ENCODE measurements at regions not wholly inside any gene's neighbourhood (a gene's known extent, or its start where the extent isn't known, plus 50 kb on each side); places are given as distances from the start of the nearest gene placed in this dataset.

GRCh38 chr17:14771543-14771942, 470.7 kb downstream of the HS3ST3B1 start:
- Histone ChIP-seq H3K9me3 (ENCODE audit: insufficient read depth, low read depth, low read length) (no peaks in the 10 kb centered on the region), H3K4me1 (ENCODE audit: control insufficient read depth in 1 of 2, insufficient read depth in 2 of 2, low read length in 2 of 2) (no peaks in the 10 kb centered on the region), H3K18ac (ENCODE audit: low read length) (no peak overlapping the region), H3K36me3 (ENCODE audit: control insufficient read depth in 1 of 2, insufficient read depth in 2 of 2, low read length in 2 of 2) (no peaks in the 10 kb centered on the region), H3K4me3 (ENCODE audit: low read depth, low read length) (no peak overlapping the region), H3K4ac (ENCODE audit: low read depth, low read length) (no peak overlapping the region), H3K9ac (ENCODE audit: low read length) (no peak overlapping the region), H2AFZ (ENCODE audit: insufficient read depth, low read length, poor library complexity) (no peak overlapping the region), H4K12ac (ENCODE audit: low read depth, low read length) (no peak overlapping the region), H4K91ac (ENCODE audit: low read depth, low read length) (no peak overlapping the region), H3K14ac (ENCODE audit: low read length) (no peak overlapping the region), H2AK5ac (ENCODE audit: low read length) (no peak overlapping the region), H3K27me3 (ENCODE audit: insufficient read depth, low read length) (no peaks in the 10 kb centered on the region), H2BK12ac (ENCODE audit: low read length) (no peak overlapping the region), H2BK120ac (ENCODE audit: insufficient read depth, low read length, poor library complexity) (no peak overlapping the region), H3K23ac (ENCODE audit: low read length) (no peak overlapping the region), H3K79me1 (ENCODE audit: low read length) (no peaks in the 10 kb centered on the region), H3K79me2 (ENCODE audit: control insufficient read depth, insufficient read depth, low read length, poor library complexity) (no peaks in the 10 kb centered on the region), H4K8ac (ENCODE audit: low read depth, low read length) (no peak overlapping the region), H3K27ac (ENCODE audit: low read depth, low read length) (no peak overlapping the region), H2BK5ac (ENCODE audit: low read depth, low read length, poor library complexity) (no peak overlapping the region), H3K4me2 (ENCODE audit: low read length) (no peak overlapping the region)
- no peak for DNase-seq
- WGBS (ENCODE audit: extremely low coverage, insufficient coverage, insufficient read length) = no CpG with 5 or more reads among the region's 6 CpGs

GRCh38 chr17:14768923-14769322, 468.0 kb downstream of the HS3ST3B1 start:
- H3K23ac ChIP-seq (ENCODE audit: low read length) = no peak overlapping the region
- H3K9ac ChIP-seq (ENCODE audit: low read length) = no peak overlapping the region
- no peak overlapping the region for H3K4me3 ChIP-seq (ENCODE audit: low read depth, low read length)
- no peaks in the 10 kb centered on the region for H3K27me3 ChIP-seq (ENCODE audit: insufficient read depth, low read length)
- no peaks in the 10 kb centered on the region for H3K4me1 ChIP-seq (ENCODE audit: control insufficient read depth in 1 of 2, insufficient read depth in 2 of 2, low read length in 2 of 2)
- no peaks in the 10 kb centered on the region for H3K9me3 ChIP-seq (ENCODE audit: insufficient read depth, low read depth, low read length)
- no peak overlapping the region for H4K91ac ChIP-seq (ENCODE audit: low read depth, low read length)
- no peak overlapping the region for H2AK5ac ChIP-seq (ENCODE audit: low read length)
- DNase-seq = no peak
- H3K36me3 ChIP-seq (ENCODE audit: control insufficient read depth in 1 of 2, insufficient read depth in 2 of 2, low read length in 2 of 2) = no peaks in the 10 kb centered on the region
- H3K4me2 ChIP-seq (ENCODE audit: low read length) = no peak overlapping the region
- no peaks in the 10 kb centered on the region for H3K79me2 ChIP-seq (ENCODE audit: control insufficient read depth, insufficient read depth, low read length, poor library complexity)
- no peak overlapping the region for H4K12ac ChIP-seq (ENCODE audit: low read depth, low read length)
- no peak overlapping the region for H2BK120ac ChIP-seq (ENCODE audit: insufficient read depth, low read length, poor library complexity)
- H3K4ac ChIP-seq (ENCODE audit: low read depth, low read length) = no peak overlapping the region
- H3K27ac ChIP-seq (ENCODE audit: low read depth, low read length) = no peak overlapping the region
- H4K8ac ChIP-seq (ENCODE audit: low read depth, low read length) = no peak overlapping the region
- no peak overlapping the region for H3K14ac ChIP-seq (ENCODE audit: low read length)
- no peak overlapping the region for H2BK12ac ChIP-seq (ENCODE audit: low read length)
- no peaks in the 10 kb centered on the region for H3K79me1 ChIP-seq (ENCODE audit: low read length)
- H2BK5ac ChIP-seq (ENCODE audit: low read depth, low read length, poor library complexity) = no peak overlapping the region
- no peak overlapping the region for H3K18ac ChIP-seq (ENCODE audit: low read length)
- no CpG with 5 or more reads among the region's 2 CpGs for WGBS (ENCODE audit: extremely low coverage, insufficient coverage, insufficient read length)
- H2AFZ ChIP-seq (ENCODE audit: insufficient read depth, low read length, poor library complexity) = no peak overlapping the region

- H3K4me2 ChIP-seq (ENCODE audit: low read length) = no peak overlapping the region
- peak in 1 of 2 donors; percentile 32 for DNase-seq
- H4K91ac ChIP-seq (ENCODE audit: low read depth, low read length) = no peak overlapping the region
- H4K12ac ChIP-seq (ENCODE audit: low read depth, low read length) = no peak overlapping the region
- no peak overlapping the region for H3K4ac ChIP-seq (ENCODE audit: low read depth, low read length)
- no CpG with 5 or more reads among the region's 3 CpGs for WGBS (ENCODE audit: extremely low coverage, insufficient coverage, insufficient read length)
- H2AFZ ChIP-seq (ENCODE audit: insufficient read depth, low read length, poor library complexity) = no peak overlapping the region
- H2BK12ac ChIP-seq (ENCODE audit: low read length) = no peak overlapping the region
- peaks cover 8 to 10% of the 10 kb centered on the region in 2 experiments for H3K4me1 ChIP-seq (ENCODE audit: control insufficient read depth in 1 of 2, insufficient read depth in 2 of 2, low read length in 2 of 2)
- H3K27ac ChIP-seq (ENCODE audit: low read depth, low read length) = no peak overlapping the region
- H3K36me3 ChIP-seq (ENCODE audit: control insufficient read depth in 1 of 2, insufficient read depth in 2 of 2, low read length in 2 of 2) = no peaks in the 10 kb centered on the region
- no peak overlapping the region for H2BK5ac ChIP-seq (ENCODE audit: low read depth, low read length, poor library complexity)
- H4K8ac ChIP-seq (ENCODE audit: low read depth, low read length) = no peak overlapping the region
- H3K27me3 ChIP-seq (ENCODE audit: insufficient read depth, low read length) = no peaks in the 10 kb centered on the region
- no peaks in the 10 kb centered on the region for H3K79me2 ChIP-seq (ENCODE audit: control insufficient read depth, insufficient read depth, low read length, poor library complexity)
- H3K9me3 ChIP-seq (ENCODE audit: insufficient read depth, low read depth, low read length) = no peaks in the 10 kb centered on the region
- no peak overlapping the region for H2AK5ac ChIP-seq (ENCODE audit: low read length)
- H3K23ac ChIP-seq (ENCODE audit: low read length) = no peak overlapping the region
- no peak overlapping the region for H3K9ac ChIP-seq (ENCODE audit: low read length)
- no peak overlapping the region for H3K14ac ChIP-seq (ENCODE audit: low read length)
- H2BK120ac ChIP-seq (ENCODE audit: insufficient read depth, low read length, poor library complexity) = no peak overlapping the region
- H3K79me1 ChIP-seq (ENCODE audit: low read length) = peaks cover 4% of the 10 kb centered on the region
- H3K18ac ChIP-seq (ENCODE audit: low read length) = no peak overlapping the region
- no peak overlapping the region for H3K4me3 ChIP-seq (ENCODE audit: low read depth, low read length)
Observed at GRCh38 chr17:14762736-14763479, 462.0 kb downstream of the HS3ST3B1 start.

GRCh38 chr17:14760719-14761411, 460.0 kb downstream of the HS3ST3B1 start:
- Histone ChIP-seq H3K18ac (ENCODE audit: low read length) (no peak overlapping the region), H4K12ac (ENCODE audit: low read depth, low read length) (no peak overlapping the region), H3K4me3 (ENCODE audit: low read depth, low read length) (no peak overlapping the region), H3K23ac (ENCODE audit: low read length) (no peak overlapping the region), H3K27ac (ENCODE audit: low read depth, low read length) (peak overlapping the region; percentile 75), H2AK5ac (ENCODE audit: low read length) (no peak overlapping the region), H3K4me2 (ENCODE audit: low read length) (no peak overlapping the region), H2BK120ac (ENCODE audit: insufficient read depth, low read length, poor library complexity) (no peak overlapping the region), H3K79me2 (ENCODE audit: control insufficient read depth, insufficient read depth, low read length, poor library complexity) (no peaks in the 10 kb centered on the region), H2BK12ac (ENCODE audit: low read length) (peak overlapping the region; percentile 70), H3K36me3 (ENCODE audit: control insufficient read depth in 1 of 2, insufficient read depth in 2 of 2, low read length in 2 of 2) (no peaks in the 10 kb centered on the region), H4K8ac (ENCODE audit: low read depth, low read length) (no peak overlapping the region), H3K27me3 (ENCODE audit: insufficient read depth, low read length) (no peaks in the 10 kb centered on the region), H3K14ac (ENCODE audit: low read length) (no peak overlapping the region), H3K79me1 (ENCODE audit: low read length) (peaks cover 4% of the 10 kb centered on the region), H3K9ac (ENCODE audit: low read length) (no peak overlapping the region), H2AFZ (ENCODE audit: insufficient read depth, low read length, poor library complexity) (no peak overlapping the region), H3K4ac (ENCODE audit: low read depth, low read length) (no peak overlapping the region), H3K4me1 (ENCODE audit: control insufficient read depth in 1 of 2, insufficient read depth in 2 of 2, low read length in 2 of 2) (peaks cover 8 to 10% of the 10 kb centered on the region in 2 experiments), H2BK5ac (ENCODE audit: low read depth, low read length, poor library complexity) (no peak overlapping the region), H3K9me3 (ENCODE audit: insufficient read depth, low read depth, low read length) (no peaks in the 10 kb centered on the region), H4K91ac (ENCODE audit: low read depth, low read length) (peak overlapping the region; percentile 25)
- no CpG with 5 or more reads among the region's 5 CpGs for WGBS (ENCODE audit: extremely low coverage, insufficient coverage, insufficient read length)
- DNase-seq = peak; percentile 64 to 78
